HG03139 (cell line): ENCODE measurements at regions not wholly inside any gene's neighbourhood (a gene's known extent, or its start where the extent isn't known, plus 50 kb on each side); places are given as distances from the start of the nearest gene placed in this dataset.

Experiments used
- ATAC-seq: cut with Tn5 transposase; IDR thresholded peaks from one replicate; pipeline ENCODE4 v1.9.1; 2021; ENCODE audit not compliant: unreplicated experiment

- ATAC-seq = peak; percentile 51
Observed at GRCh38 chrX:40153345-40154249, 55.8 kb upstream of the BCOR start.

GRCh38 chrX:40152741-40153344 lies 55.1 kb upstream of the BCOR start:
- ATAC-seq = no peak

GRCh38 chrX:40152173-40152711 lies 54.5 kb upstream of the BCOR start:
- ATAC-seq = no peak

GRCh38 chrX:40151211-40152172 lies 53.7 kb upstream of the BCOR start:
- ATAC-seq = no peak

- no peak for ATAC-seq
Observed at GRCh38 chrX:40150503-40150902, 52.7 kb upstream of the BCOR start.

- no peak for ATAC-seq
Observed at GRCh38 chrX:40149286-40150175, 51.8 kb upstream of the BCOR start.

GRCh38 chrX:40148385-40149285 lies 50.9 kb upstream of the BCOR start:
- no peak for ATAC-seq

- no peak for ATAC-seq
Observed at GRCh38 chrX:40147971-40148370, 50.2 kb upstream of the BCOR start.
